Hepatocyte (in vitro differentiated cells): ENCODE measurements at regions not wholly inside any gene's neighbourhood (a gene's known extent, or its start where the extent isn't known, plus 50 kb on each side); places are given as distances from the start of the nearest gene placed in this dataset.

Experiments
- DNase-seq: peaks from one replicate; pipeline ENCODE4 v3.0.0-alpha.2; 2016; ENCODE audit warnings: low spot score
- H2AFZ ChIP-seq: fragments of 200-600 bp; sonication (generic); 2 replicates; pipeline ENCODE4 v1.6.0; 2016; ENCODE audit warnings: antibody characterized with exemption, mild to moderate bottlenecking
- H3K27ac ChIP-seq: fragments of 200-600 bp; sonication (generic); 2 replicates; pipeline ENCODE4 v1.5.1; 2016; ENCODE audit warnings: mild to moderate bottlenecking
- H3K27me3 ChIP-seq: fragments of 200-600 bp; sonication (generic); 2 replicates; pipeline ENCODE4 v1.6.1; 2016
- H3K36me3 ChIP-seq: fragments of 200-600 bp; sonication (generic); replicated peaks from 2 replicates; pipeline ENCODE4 v1.5.1; 2016; ENCODE audit warnings: low read depth; ENCODE audit not compliant: insufficient read depth
- H3K4me1 ChIP-seq: fragments of 200-600 bp; sonication (generic); 2 replicates; pipeline ENCODE4 v1.5.1; 2016; ENCODE audit warnings: mild to moderate bottlenecking, moderate library complexity; ENCODE audit not compliant: insufficient read depth
- H3K4me2 ChIP-seq: fragments of 200-600 bp; sonication (generic); 2 replicates; pipeline ENCODE4 v1.6.0; 2016
- H3K4me3 ChIP-seq: fragments of 200-600 bp; sonication (generic); 2 replicates; pipeline ENCODE4 v1.5.1; 2016; ENCODE audit warnings: mild to moderate bottlenecking
- H3K79me2 ChIP-seq: fragments of 200-600 bp; sonication (generic); 2 replicates; pipeline ENCODE4 v1.6.0; 2017; ENCODE audit warnings: mild to moderate bottlenecking
- H3K9me2 ChIP-seq: fragments of 200-600 bp; sonication (generic); replicated peaks from 2 replicates; pipeline ENCODE4 v1.6.0; 2017; ENCODE audit warnings: mild to moderate bottlenecking; ENCODE audit not compliant: insufficient read depth
- H3K9me3 ChIP-seq: fragments of 200-600 bp; sonication (generic); 2 replicates; pipeline ENCODE4 v1.5.1; 2016; ENCODE audit warnings: low read depth, mild to moderate bottlenecking
- H4K20me1 ChIP-seq: fragments of 200-600 bp; sonication (generic); 2 replicates; pipeline ENCODE4 v1.6.0; 2016; ENCODE audit warnings: mild to moderate bottlenecking; ENCODE audit not compliant: insufficient read depth, poor library complexity, severe bottlenecking
- CTCF ChIP-seq: fragments of 200-600 bp; sonication (generic); IDR thresholded peaks from 2 replicates; pipeline ENCODE4 v1.5.1; 2016; ENCODE audit warnings: antibody characterized with exemption, mild to moderate bottlenecking; ENCODE audit not compliant: poor library complexity
- EZH2 ChIP-seq: fragments of 200-600 bp; sonication (generic); IDR thresholded peaks from 2 replicates; pipeline ENCODE4 v1.6.1; 2016; ENCODE audit warnings: antibody characterized with exemption, mild to moderate bottlenecking, borderline replicate concordance
- EZH2phosphoT487 ChIP-seq: fragments of 200-600 bp; sonication (generic); IDR thresholded peaks from one replicate; pipeline ENCODE4 v1.6.1; 2018; ENCODE audit warnings: antibody characterized with exemption, mild to moderate bottlenecking, low read depth, moderate library complexity; ENCODE audit not compliant: unreplicated experiment, severe bottlenecking
- WGBS: methylation state at CpG from one replicate; pipeline ENCODE4 v1.1.6; 2016; ENCODE audit warnings: low lambda C conversion rate; ENCODE audit errors: missing lambda C conversion rate; 5-methylcytosine and 5-hydroxymethylcytosine counted together

- Histone ChIP-seq H3K4me2 (no peak overlapping the region), H3K27me3 (no peaks in the 10 kb centered on the region), H2AFZ (no peak overlapping the region), H4K20me1 (no peaks in the 10 kb centered on the region), H3K9me2 (no peaks in the 10 kb centered on the region), H3K27ac (no peak overlapping the region), H3K36me3 (no peaks in the 10 kb centered on the region), H3K79me2 (no peaks in the 10 kb centered on the region), H3K4me3 (no peak overlapping the region), H3K4me1 (peaks cover 9% of the 10 kb centered on the region), H3K9me3 (no peaks in the 10 kb centered on the region)
- no peak for TF ChIP-seq CTCF
- TF ChIP-seq EZH2phosphoT487 = no peak
- no peak for TF ChIP-seq EZH2
- WGBS = 70% methylated on average over 7 of the region's 7 CpGs
- DNase-seq = no peak
Observed at GRCh38 chr3:177426878-177427495, 229.7 kb upstream of the TBL1XR1 start.

GRCh38 chr3:177427540-177427939, 230.3 kb upstream of the TBL1XR1 start:
- WGBS = 75% methylated on average over 1 of the region's 1 CpG
- H3K79me2 ChIP-seq = no peaks in the 10 kb centered on the region
- peaks cover 14% of the 10 kb centered on the region for H3K4me1 ChIP-seq
- H3K4me3 ChIP-seq = no peak overlapping the region
- H4K20me1 ChIP-seq = no peaks in the 10 kb centered on the region
- no peaks in the 10 kb centered on the region for H3K9me3 ChIP-seq
- no peak overlapping the region for H2AFZ ChIP-seq
- H3K27me3 ChIP-seq = no peaks in the 10 kb centered on the region
- H3K27ac ChIP-seq = no peak overlapping the region
- no peaks in the 10 kb centered on the region for H3K9me2 ChIP-seq
- H3K36me3 ChIP-seq = no peaks in the 10 kb centered on the region
- TF ChIP-seq EZH2 (no peak), EZH2phosphoT487 (no peak), CTCF (no peak)
- H3K4me2 ChIP-seq = no peak overlapping the region
- DNase-seq = no peak

- Histone ChIP-seq H3K9me2 (no peaks in the 10 kb centered on the region), H3K4me3 (no peak overlapping the region), H3K9me3 (no peaks in the 10 kb centered on the region), H3K4me1 (peaks cover 14% of the 10 kb centered on the region), H3K27me3 (no peaks in the 10 kb centered on the region), H3K27ac (no peak overlapping the region), H3K79me2 (no peaks in the 10 kb centered on the region), H4K20me1 (no peaks in the 10 kb centered on the region), H3K36me3 (no peaks in the 10 kb centered on the region), H2AFZ (no peak overlapping the region), H3K4me2 (no peak overlapping the region)
- 56% methylated on average over 1 of the region's 1 CpG for WGBS
- DNase-seq = no peak
- TF ChIP-seq EZH2phosphoT487 (no peak), EZH2 (no peak), CTCF (no peak)
Observed at GRCh38 chr3:177429079-177429478, 231.8 kb upstream of the TBL1XR1 start.
